ENCODE measurements at regions not wholly inside any gene's neighbourhood (a gene's known extent, or its start where the extent isn't known, plus 50 kb on each side); places are given as distances from the start of the nearest gene placed in this dataset.

DNA sequence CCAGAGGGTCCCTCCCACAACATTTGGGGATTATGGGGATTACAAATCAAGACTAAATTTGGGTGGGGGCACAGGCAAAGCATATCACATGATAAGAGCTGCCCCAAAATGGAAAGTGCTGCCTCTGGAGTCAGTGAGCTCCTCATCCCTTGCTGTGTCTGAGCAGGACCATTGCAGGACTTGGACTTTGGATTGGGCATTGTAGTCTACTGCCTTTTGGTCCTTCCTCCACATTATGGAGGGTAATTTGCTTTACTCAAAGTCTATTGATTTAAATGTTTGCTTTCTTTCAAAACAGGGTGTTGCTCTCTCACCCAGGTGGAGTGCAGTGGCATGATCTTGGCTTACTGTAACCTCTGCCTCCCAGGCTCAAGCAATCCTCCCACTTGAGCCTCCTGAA lies 106.8 kb upstream of the LDAH start:
- Histone ChIP-seq H3K9me3 (ENCODE audit: insufficient read depth, low read length) (no peaks in the 10 kb centered on the region), H3K4me2 (ENCODE audit: low read length) (no peak overlapping the region), H3K79me2 (ENCODE audit: low read length) (no peaks in the 10 kb centered on the region), H3K4me3 (ENCODE audit: low read length) (no peak overlapping the region), H3K4me1 (ENCODE audit: low read length) (no peaks in the 10 kb centered on the region), H3K36me3 (replicated peaks; ENCODE audit: low read depth, low read length) (no peaks in the 10 kb centered on the region), H3K9ac (ENCODE audit: low read length) (no peak overlapping the region), H3K27me3 (ENCODE audit: low read depth, low read length) (peaks cover 51% of the 10 kb centered on the region), H3K27ac (ENCODE audit: low read length) (no peak overlapping the region), H4K20me1 (ENCODE audit: insufficient read depth, low read length) (no peaks in the 10 kb centered on the region), H2AFZ (ENCODE audit: low read depth, low read length) (no peak overlapping the region)
- TF ChIP-seq EZH2phosphoT487 (IDR thresholded peaks at IDR 0.05; ENCODE audit: low read depth) = no peak
- TF ChIP-seq, protein P1, sequence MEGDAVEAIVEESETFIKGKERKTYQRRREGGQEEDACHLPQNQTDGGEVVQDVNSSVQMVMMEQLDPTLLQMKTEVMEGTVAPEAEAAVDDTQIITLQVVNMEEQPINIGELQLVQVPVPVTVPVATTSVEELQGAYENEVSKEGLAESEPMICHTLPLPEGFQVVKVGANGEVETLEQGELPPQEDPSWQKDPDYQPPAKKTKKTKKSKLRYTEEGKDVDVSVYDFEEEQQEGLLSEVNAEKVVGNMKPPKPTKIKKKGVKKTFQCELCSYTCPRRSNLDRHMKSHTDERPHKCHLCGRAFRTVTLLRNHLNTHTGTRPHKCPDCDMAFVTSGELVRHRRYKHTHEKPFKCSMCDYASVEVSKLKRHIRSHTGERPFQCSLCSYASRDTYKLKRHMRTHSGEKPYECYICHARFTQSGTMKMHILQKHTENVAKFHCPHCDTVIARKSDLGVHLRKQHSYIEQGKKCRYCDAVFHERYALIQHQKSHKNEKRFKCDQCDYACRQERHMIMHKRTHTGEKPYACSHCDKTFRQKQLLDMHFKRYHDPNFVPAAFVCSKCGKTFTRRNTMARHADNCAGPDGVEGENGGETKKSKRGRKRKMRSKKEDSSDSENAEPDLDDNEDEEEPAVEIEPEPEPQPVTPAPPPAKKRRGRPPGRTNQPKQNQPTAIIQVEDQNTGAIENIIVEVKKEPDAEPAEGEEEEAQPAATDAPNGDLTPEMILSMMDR (IDR thresholded peaks at IDR 0.05; ENCODE audit: low read depth, low read length) = no peak

DNA sequence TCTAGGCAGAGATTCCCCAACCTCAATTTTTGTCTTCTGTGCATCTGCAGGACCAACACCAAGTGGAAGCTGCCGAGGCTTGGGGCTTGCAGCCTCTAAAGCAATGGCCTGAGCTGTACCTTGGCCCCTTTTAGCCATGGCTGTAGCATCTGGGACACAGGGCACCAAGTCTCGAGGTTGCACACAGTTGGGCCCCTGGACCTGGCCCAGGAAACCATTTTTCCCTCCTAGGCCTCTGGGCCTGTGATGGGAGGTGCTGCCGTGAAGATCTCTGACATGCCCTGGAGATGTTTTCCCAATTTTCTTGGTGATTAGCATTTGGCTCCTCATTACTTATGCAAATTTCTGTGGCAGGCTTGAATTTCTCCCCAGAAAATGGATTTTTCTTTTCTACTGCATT lies 105.7 kb upstream of the LDAH start:
- Histone ChIP-seq H3K4me3 (ENCODE audit: low read length) (no peak overlapping the region), H3K27ac (ENCODE audit: low read length) (no peak overlapping the region), H3K4me2 (ENCODE audit: low read length) (no peak overlapping the region), H4K20me1 (ENCODE audit: insufficient read depth, low read length) (no peaks in the 10 kb centered on the region), H3K9ac (ENCODE audit: low read length) (no peak overlapping the region), H2AFZ (ENCODE audit: low read depth, low read length) (no peak overlapping the region), H3K36me3 (replicated peaks; ENCODE audit: low read depth, low read length) (no peaks in the 10 kb centered on the region), H3K27me3 (ENCODE audit: low read depth, low read length) (peaks cover 48% of the 10 kb centered on the region), H3K9me3 (ENCODE audit: insufficient read depth, low read length) (no peaks in the 10 kb centered on the region), H3K79me2 (ENCODE audit: low read length) (no peaks in the 10 kb centered on the region), H3K4me1 (ENCODE audit: low read length) (no peaks in the 10 kb centered on the region)
- no peak for TF ChIP-seq EZH2phosphoT487 (IDR thresholded peaks at IDR 0.05; ENCODE audit: low read depth)
- TF ChIP-seq, protein P1 (IDR thresholded peaks at IDR 0.05; ENCODE audit: low read depth, low read length) = no peak

DNA sequence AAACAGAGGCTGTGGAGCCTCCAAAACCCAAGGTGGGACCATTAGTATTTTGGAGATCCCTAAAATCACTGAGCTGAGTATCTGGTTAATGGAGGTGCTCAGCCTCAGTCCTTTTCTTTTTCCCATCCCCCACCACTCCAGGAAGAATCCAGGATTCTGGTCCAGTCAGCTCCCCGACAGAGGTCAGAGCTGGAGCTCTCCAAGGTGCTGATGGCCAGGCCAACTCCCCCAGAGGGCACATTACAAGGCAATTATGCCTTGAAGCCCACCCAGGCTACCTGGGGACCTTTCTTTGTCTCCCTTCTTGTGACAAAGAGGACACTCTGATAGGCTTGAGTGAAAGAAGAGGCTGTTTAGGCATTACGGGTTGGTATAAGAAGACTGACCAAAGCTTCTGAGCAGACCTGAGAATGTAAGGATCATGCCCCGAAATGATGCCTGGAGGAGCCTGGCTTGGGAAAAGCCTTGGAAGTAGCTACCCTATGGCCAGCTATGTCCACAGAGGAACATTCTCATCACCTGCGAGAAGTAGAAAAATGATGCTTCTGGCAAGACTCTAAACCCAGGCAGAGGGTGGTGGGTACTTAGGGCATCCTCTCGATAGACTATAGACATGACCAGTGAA lies 102.5 kb upstream of the LDAH start:
- no peak for TF ChIP-seq EZH2phosphoT487 (IDR thresholded peaks at IDR 0.05; ENCODE audit: low read depth)
- TF ChIP-seq, protein P1 (IDR thresholded peaks at IDR 0.05; ENCODE audit: low read depth, low read length) = no peak
- no peaks in the 10 kb centered on the region for H4K20me1 ChIP-seq (ENCODE audit: insufficient read depth, low read length)
- no peak overlapping the region for H3K27ac ChIP-seq (ENCODE audit: low read length)

DNA sequence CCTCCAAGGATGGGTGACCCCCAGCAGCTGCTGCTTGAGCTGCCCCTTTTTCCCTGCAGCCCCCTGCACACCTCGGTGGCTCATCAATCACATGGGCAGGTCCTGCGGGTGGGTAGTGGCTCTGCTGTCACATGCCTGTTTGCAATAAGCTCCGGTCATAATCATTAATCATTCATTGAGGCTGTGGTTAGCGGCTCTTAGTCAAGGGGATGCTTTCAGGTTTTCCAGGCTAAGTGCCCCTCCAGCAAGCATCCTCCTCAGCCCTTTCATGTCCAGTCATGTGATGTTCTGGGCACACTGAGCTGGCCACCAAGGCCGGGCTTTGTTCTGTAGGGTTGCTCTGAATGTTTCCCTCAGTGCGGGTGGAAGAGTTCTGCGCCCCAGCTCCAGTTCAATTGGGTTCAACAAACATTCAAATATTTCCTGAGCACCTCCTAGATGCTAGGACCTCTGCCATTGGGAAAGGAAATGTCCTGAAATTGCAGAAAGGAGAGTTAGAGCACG lies 96.4 kb upstream of the LDAH start:
- TF ChIP-seq, protein P1 (IDR thresholded peaks at IDR 0.05; ENCODE audit: low read depth, low read length) = no peak
- TF ChIP-seq EZH2phosphoT487 (IDR thresholded peaks at IDR 0.05; ENCODE audit: low read depth) = no peak
- no peak overlapping the region for H2AFZ ChIP-seq (ENCODE audit: low read depth, low read length)

More for the DNA sequence above, 102.5 kb upstream of the LDAH start:
- no peak overlapping the region for H2AFZ ChIP-seq (ENCODE audit: low read depth, low read length)
- H3K27me3 ChIP-seq (ENCODE audit: low read depth, low read length) = peaks cover 27% of the 10 kb centered on the region; the same call in 1 of the 2 replicates
- no peaks in the 10 kb centered on the region for H3K9me3 ChIP-seq (ENCODE audit: insufficient read depth, low read length)
- no peaks in the 10 kb centered on the region for H3K79me2 ChIP-seq (ENCODE audit: low read length)
- no peak overlapping the region for H3K4me3 ChIP-seq (ENCODE audit: low read length)
- H3K4me1 ChIP-seq (ENCODE audit: low read length) = no peaks in the 10 kb centered on the region
- no peaks in the 10 kb centered on the region for H3K36me3 ChIP-seq (replicated peaks; ENCODE audit: low read depth, low read length)
- H3K9ac ChIP-seq (ENCODE audit: low read length) = no peak overlapping the region
- no peak overlapping the region for H3K4me2 ChIP-seq (ENCODE audit: low read length)

More for the DNA sequence above, 96.4 kb upstream of the LDAH start:
- Histone ChIP-seq H3K79me2 (ENCODE audit: low read length) (no peaks in the 10 kb centered on the region), H3K4me3 (ENCODE audit: low read length) (no peak overlapping the region), H4K20me1 (ENCODE audit: insufficient read depth, low read length) (no peaks in the 10 kb centered on the region), H3K9ac (ENCODE audit: low read length) (no peak overlapping the region), H3K36me3 (replicated peaks; ENCODE audit: low read depth, low read length) (no peaks in the 10 kb centered on the region), H3K4me2 (ENCODE audit: low read length) (no peak overlapping the region), H3K4me1 (ENCODE audit: low read length) (no peaks in the 10 kb centered on the region), H3K9me3 (ENCODE audit: insufficient read depth, low read length) (no peaks in the 10 kb centered on the region), H3K27ac (ENCODE audit: low read length) (no peak overlapping the region), H3K27me3 (ENCODE audit: low read depth, low read length) (peaks cover 11% of the 10 kb centered on the region)
